GM13977 (cell line): ENCODE measurements at regions not wholly inside any gene's neighbourhood (a gene's known extent, or its start where the extent isn't known, plus 50 kb on each side); places are given as distances from the start of the nearest gene placed in this dataset.
"Not testable (repeated sequence)": the region's sequence is repeated elsewhere in the genome, so short reads cannot be mapped to it uniquely, and the experiment has no call there.

Experiments used
- DNase-seq: peaks from one replicate; pipeline ENCODE4 v3.0.0; 2012; ENCODE audit warnings: low spot score
- CTCF ChIP-seq: IDR thresholded peaks from 2 replicates; pipeline ENCODE4 v1.5.1; 2012; ENCODE audit warnings: mild to moderate bottlenecking, control low read depth; ENCODE audit not compliant: insufficient read depth; ENCODE audit errors: extremely low read depth, missing control alignments
- in situ Hi-C: fragments of 300-500 bp; cut with MboI; formaldehyde crosslinking; loops from one replicate; pipeline ENCODE4 v1.12.0; 2022; ENCODE audit warnings: low sequenced_read_pairs, low pct_unique_long_range_greater_than_20kb, mixed read lengths, inconsistent platforms; ENCODE audit not compliant: unreplicated experiment

DNA sequence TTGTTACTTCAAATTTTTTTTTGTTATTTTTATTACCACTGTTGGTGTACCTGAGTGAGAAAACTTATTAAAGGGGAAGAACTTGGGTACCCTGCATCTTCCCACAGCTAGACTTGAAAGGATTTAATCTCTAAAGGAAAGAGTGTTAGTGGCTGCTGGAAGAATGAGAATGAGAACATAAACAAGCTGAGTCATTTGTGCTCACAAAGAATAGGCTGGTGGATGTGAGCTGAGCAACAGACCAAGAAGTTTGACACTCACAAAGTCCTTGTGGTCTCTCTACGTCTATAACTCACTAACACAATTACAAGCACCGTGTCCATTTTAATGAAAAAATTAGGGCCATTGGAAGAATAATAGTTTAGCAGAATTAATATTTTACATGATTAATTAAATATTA is 217.6 kb upstream of the ANO5 start:
- TF ChIP-seq CTCF, result no peak
- in situ Hi-C loops, result no loop called here
- no peak for DNase-seq

DNA sequence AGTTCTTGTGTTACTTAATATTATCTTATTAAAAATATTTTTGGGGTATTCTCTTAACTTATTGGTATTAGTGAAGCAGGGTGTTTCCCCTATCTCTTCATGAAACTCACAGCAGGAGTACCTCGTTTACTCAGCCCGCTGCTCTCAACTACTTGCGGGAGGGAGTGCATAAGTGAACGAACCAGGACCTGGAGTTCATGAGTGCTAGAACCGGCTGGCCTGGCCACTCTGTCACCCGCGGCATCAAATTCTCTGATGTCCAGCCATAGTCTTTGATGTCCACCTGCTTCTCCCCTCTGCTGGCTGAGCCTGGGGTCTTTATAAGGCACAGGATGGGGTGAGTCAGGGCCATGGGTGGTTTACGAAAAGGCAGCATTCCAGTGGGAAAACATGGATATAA is 216.7 kb upstream of the ANO5 start:
- in situ Hi-C loops, result no loop called here
- TF ChIP-seq CTCF, result no peak

DNA sequence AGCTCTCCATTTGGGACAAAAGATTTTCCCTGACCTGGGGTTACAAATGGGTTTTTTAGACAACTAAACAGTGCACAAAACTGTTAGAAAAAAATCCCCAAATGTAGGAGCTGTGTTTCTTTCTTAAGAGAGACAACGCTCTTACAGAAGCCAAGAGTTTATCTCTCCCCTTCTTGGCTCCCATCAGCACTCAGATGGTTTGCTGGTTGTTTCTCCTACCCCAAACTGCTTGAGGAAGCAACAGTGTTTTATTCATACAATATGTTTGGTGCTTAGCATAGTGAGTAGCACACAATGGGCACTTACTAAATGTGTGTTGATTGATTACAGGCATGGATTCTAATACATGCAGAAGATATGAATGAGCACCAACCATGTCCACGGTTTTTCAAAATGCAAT is 209.5 kb upstream of the ANO5 start:
- in situ Hi-C loops, result no loop called here
- no peak for TF ChIP-seq CTCF
- no peak for DNase-seq

More for the DNA sequence above, 216.7 kb upstream of the ANO5 start:
- DNase-seq, result no peak

DNA sequence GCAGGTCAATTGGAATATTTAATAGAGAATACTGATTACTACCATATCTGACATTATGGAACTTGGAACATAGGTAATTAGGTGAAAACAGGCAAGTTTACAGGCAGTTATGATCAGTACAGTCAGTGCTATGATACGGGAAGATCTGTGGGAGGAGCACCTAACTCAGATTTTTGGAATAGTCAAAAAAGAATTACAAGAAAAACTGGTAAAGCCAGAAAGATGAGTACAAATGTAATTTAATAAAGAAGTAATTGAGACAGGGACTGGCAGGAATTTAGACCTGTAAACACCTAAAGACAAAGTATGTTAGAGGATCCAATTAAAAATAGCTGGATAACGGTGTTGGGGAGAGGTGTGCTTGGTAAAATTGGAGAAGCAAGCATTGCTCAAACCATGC is 206.5 kb upstream of the ANO5 start:
- no peak for DNase-seq
- no peak for TF ChIP-seq CTCF
- in situ Hi-C loops, result no loop called here

DNA sequence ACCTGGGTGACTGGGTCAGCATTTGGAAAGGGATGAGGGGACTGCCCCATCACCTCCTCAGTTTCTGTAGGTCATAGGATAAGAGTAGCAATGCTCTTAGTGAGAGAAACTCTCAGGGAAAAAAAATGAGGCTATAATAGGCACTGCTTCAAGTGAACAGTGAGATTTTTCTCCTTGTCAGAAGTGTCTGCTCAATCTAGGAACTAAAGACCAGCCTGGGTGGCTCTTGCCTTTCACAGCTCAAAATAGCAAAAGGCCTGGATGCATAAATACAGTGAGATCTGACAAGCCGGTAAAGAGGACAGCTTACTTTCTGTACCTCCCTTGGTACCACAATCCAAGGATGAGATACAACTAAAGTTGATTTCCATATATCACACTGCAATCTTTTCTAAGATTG is 205.6 kb upstream of the ANO5 start:
- in situ Hi-C loops, result no loop called here

GRCh38 chr11:21988477-21988876 is 204.4 kb upstream of the ANO5 start:
- DNase-seq, result no peak
- in situ Hi-C loops, result no loop called here
- TF ChIP-seq CTCF, result no peak

More for the DNA sequence above, 205.6 kb upstream of the ANO5 start:
- no peak for DNase-seq
- no peak for TF ChIP-seq CTCF

GRCh38 chr11:22001803-22002202 is 191.1 kb upstream of the ANO5 start:
- in situ Hi-C loops, DNase-seq: not testable (repeated sequence)
